ENCODE measurements at regions not wholly inside any gene's neighbourhood (a gene's known extent, or its start where the extent isn't known, plus 50 kb on each side); places are given as distances from the start of the nearest gene placed in this dataset.

- CTCF ChIA-PET: no interaction called here
- intact Hi-C loops (cut with micrococcal nuclease; ENCODE audit: unreplicated experiment): no loop called here
Measured at GRCh38 chr12:39685854-39686657, 66.5 kb upstream of the ABCD2 start.

GRCh38 chr12:39682689-39683477 is 63.3 kb upstream of the ABCD2 start:
- intact Hi-C loops (cut with micrococcal nuclease; ENCODE audit: unreplicated experiment): no loop called here
- CTCF ChIA-PET: no interaction called here
- no TSS peak for BruUV-seq (replicated peaks)

More at GRCh38 chr12:39685854-39686657, 66.5 kb upstream of the ABCD2 start:
- H3K27me3 ChIP-seq (replicated peaks; ENCODE audit: insufficient read depth, low read depth, low read length, poor library complexity): no peaks in the 10 kb centered on the region
- H3K4me1 ChIP-seq (ENCODE audit: insufficient read depth, low read length, poor library complexity, severe bottlenecking): no peaks in the 10 kb centered on the region
- POLR2A ChIA-PET (ENCODE audit: low non-redundant PET): no interaction called here
- H3K9me3 ChIP-seq (ENCODE audit: low read depth, low read length, poor library complexity, severe bottlenecking): no peaks in the 10 kb centered on the region
- TF ChIP-seq EZH2 (IDR thresholded peaks at IDR 0.05; ENCODE audit: borderline replicate concordance, low read depth, low read length, poor library complexity, severe bottlenecking) (no peak), CTCF (conservative IDR thresholded peaks at IDR 0.05; ENCODE audit: low read depth, low read length) (no peak)
- DNase-seq (ENCODE audit: low spot score): no peak
- BruUV-seq (replicated peaks): no TSS peak
- no peak overlapping the region for H3K4me3 ChIP-seq (ENCODE audit: low read depth, low read length, poor library complexity, severe bottlenecking)
- H3K27ac ChIP-seq (ENCODE audit: low read depth, low read length, poor library complexity, severe bottlenecking): no peak overlapping the region
- H3K36me3 ChIP-seq (ENCODE audit: insufficient read depth, low read length, poor library complexity, severe bottlenecking): no peaks in the 10 kb centered on the region

GRCh38 chr12:39675263-39675662 is 55.7 kb upstream of the ABCD2 start:
- H3K36me3 ChIP-seq (ENCODE audit: insufficient read depth, low read length, poor library complexity, severe bottlenecking): no peaks in the 10 kb centered on the region
- H3K4me3 ChIP-seq (ENCODE audit: low read depth, low read length, poor library complexity, severe bottlenecking): no peak overlapping the region
- no peak for TF ChIP-seq EZH2 (IDR thresholded peaks at IDR 0.05; ENCODE audit: borderline replicate concordance, low read depth, low read length, poor library complexity, severe bottlenecking)
- no peak for TF ChIP-seq CTCF (conservative IDR thresholded peaks at IDR 0.05; ENCODE audit: low read depth, low read length)
- no peaks in the 10 kb centered on the region for H3K4me1 ChIP-seq (ENCODE audit: insufficient read depth, low read length, poor library complexity, severe bottlenecking)
- ChIA-PET POLR2A (ENCODE audit: low non-redundant PET) (no interaction called here), CTCF (no interaction called here)
- no TSS peak for BruUV-seq (replicated peaks)
- no peak overlapping the region for H3K27ac ChIP-seq (ENCODE audit: low read depth, low read length, poor library complexity, severe bottlenecking)
- no peak for DNase-seq (ENCODE audit: low spot score)
- no peaks in the 10 kb centered on the region for H3K27me3 ChIP-seq (replicated peaks; ENCODE audit: insufficient read depth, low read depth, low read length, poor library complexity)
- no peaks in the 10 kb centered on the region for H3K9me3 ChIP-seq (ENCODE audit: low read depth, low read length, poor library complexity, severe bottlenecking)
- intact Hi-C loops (cut with micrococcal nuclease; ENCODE audit: unreplicated experiment): no loop called here

More at GRCh38 chr12:39682689-39683477, 63.3 kb upstream of the ABCD2 start:
- H3K4me1 ChIP-seq (ENCODE audit: insufficient read depth, low read length, poor library complexity, severe bottlenecking): no peaks in the 10 kb centered on the region
- H3K4me3 ChIP-seq (ENCODE audit: low read depth, low read length, poor library complexity, severe bottlenecking): no peak overlapping the region
- DNase-seq (ENCODE audit: low spot score): no peak
- POLR2A ChIA-PET (ENCODE audit: low non-redundant PET): no interaction called here
- H3K27me3 ChIP-seq (replicated peaks; ENCODE audit: insufficient read depth, low read depth, low read length, poor library complexity): no peaks in the 10 kb centered on the region
- H3K9me3 ChIP-seq (ENCODE audit: low read depth, low read length, poor library complexity, severe bottlenecking): no peaks in the 10 kb centered on the region
- TF ChIP-seq EZH2 (IDR thresholded peaks at IDR 0.05; ENCODE audit: borderline replicate concordance, low read depth, low read length, poor library complexity, severe bottlenecking): no peak
- no peak overlapping the region for H3K27ac ChIP-seq (ENCODE audit: low read depth, low read length, poor library complexity, severe bottlenecking)
- H3K36me3 ChIP-seq (ENCODE audit: insufficient read depth, low read length, poor library complexity, severe bottlenecking): no peaks in the 10 kb centered on the region

All from A673 (cell line).